HG03521 (cell line): ENCODE measurements at regions not wholly inside any gene's neighbourhood (a gene's known extent, or its start where the extent isn't known, plus 50 kb on each side); places are given as distances from the start of the nearest gene placed in this dataset.
"Not testable (repeated sequence)": the region's sequence is repeated elsewhere in the genome, so short reads cannot be mapped to it uniquely, and the experiment has no call there.

Experiments
- ATAC-seq: cut with Tn5 transposase; IDR thresholded peaks from one replicate; pipeline ENCODE4 v1.9.1; 2021; ENCODE audit warnings: mild to moderate bottlenecking, moderate library complexity; ENCODE audit not compliant: unreplicated experiment

- no peak for ATAC-seq
These were observed 277.0 kb upstream of the B3GALT2 start for GRCh38 chr1:193463326-193463932.

GRCh38 chr1:193462629-193463320 is 276.4 kb upstream of the B3GALT2 start:
- no peak for ATAC-seq

- no peak for ATAC-seq
These were observed 272.2 kb upstream of the B3GALT2 start for GRCh38 chr1:193458628-193459027.

- no peak for ATAC-seq
These were observed 271.3 kb upstream of the B3GALT2 start for GRCh38 chr1:193457676-193458075.

DNA sequence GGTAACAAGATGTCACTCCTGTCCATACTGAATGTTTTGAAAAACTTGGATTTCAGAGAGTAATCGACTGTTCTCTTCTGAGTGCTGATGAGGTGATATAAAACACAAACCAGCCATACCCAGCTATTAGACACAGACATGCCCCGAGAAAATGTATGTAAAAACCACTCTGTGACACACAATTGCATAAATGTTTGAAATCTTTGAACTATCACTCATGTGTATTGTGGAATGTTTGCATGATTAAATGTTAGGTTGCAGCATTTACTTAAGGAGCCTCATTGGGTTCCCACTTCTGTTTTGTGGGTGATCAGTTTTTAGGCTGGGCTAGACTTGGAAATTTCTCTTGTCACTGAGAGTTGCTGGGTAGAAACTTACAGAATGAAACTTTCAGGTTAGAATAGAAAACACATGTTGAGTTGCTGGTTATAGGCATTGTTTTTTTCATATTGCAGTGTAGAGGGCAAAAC is 270.4 kb upstream of the B3GALT2 start:
- peak; percentile 56 for ATAC-seq

- no peak for ATAC-seq
These were observed 265.2 kb upstream of the B3GALT2 start for GRCh38 chr1:193451606-193452005.

DNA sequence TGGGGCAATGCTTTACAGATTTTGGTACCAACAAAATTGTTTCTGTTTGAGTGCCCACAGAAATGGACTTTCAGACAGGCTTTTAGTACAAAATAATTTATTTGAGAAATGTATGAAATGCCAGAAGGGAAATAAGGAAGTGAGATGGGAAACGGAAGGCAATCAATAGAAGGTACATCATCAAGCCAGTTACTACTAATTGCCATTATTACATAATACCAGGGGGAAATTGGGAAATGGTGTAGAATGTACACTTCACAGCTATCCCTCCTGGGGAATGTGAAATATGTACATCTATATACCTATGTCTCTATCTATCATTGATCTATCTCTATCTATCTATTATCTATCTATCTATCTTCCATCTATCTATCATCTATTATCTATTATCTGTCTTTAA is 264.6 kb upstream of the B3GALT2 start:
- ATAC-seq = no peak

GRCh38 chr1:193448682-193449461 is 262.5 kb upstream of the B3GALT2 start:
- peak; percentile 81 for ATAC-seq

DNA sequence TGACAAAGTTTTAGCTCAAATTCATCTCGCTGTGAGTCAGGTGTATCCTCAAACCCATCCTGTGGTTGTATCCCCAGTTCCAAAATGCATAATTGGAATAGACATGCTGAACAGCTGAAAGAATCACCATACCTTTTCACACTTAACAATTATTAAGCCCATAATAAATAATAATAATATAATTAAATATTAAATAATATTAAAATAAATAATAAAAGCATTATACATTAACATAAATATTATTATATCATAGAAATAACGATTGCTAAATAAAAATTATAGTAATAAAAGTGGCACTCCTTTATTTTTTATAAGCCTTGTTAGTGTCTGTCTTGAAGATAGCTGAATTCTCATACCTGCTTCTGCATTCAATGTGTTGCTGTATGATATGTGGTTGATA is 257.5 kb upstream of the B3GALT2 start:
- ATAC-seq = no peak

GRCh38 chr1:193438771-193439170 is 252.4 kb upstream of the B3GALT2 start:
- peak; percentile 77 for ATAC-seq

GRCh38 chr1:193438312-193438711 is 251.9 kb upstream of the B3GALT2 start:
- ATAC-seq = peak; percentile 14

- peak; percentile 65 for ATAC-seq
These were observed 251.4 kb upstream of the B3GALT2 start for GRCh38 chr1:193437785-193438184.

GRCh38 chr1:193437333-193437732 is 250.9 kb upstream of the B3GALT2 start:
- ATAC-seq = not testable (repeated sequence)

DNA sequence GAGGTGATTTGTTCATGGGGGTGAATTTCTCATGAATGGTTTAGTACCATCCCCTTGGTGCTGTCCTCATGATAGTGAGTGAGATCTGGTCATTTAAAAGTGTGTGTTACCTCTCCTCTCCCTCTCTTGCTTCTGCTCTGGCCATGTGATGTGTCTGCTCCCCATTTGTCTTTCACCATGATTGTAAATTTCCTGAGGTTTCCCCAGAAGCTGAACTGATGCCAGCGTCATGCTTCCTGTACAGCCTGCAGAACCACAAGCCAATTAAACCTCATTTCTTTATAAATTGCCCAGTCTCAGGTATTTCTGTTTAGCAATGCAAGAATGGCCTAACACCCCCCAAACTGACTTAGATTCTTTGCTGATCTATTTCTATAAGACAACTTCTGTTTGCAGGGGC is 249.4 kb upstream of the B3GALT2 start:
- ATAC-seq = no peak

DNA sequence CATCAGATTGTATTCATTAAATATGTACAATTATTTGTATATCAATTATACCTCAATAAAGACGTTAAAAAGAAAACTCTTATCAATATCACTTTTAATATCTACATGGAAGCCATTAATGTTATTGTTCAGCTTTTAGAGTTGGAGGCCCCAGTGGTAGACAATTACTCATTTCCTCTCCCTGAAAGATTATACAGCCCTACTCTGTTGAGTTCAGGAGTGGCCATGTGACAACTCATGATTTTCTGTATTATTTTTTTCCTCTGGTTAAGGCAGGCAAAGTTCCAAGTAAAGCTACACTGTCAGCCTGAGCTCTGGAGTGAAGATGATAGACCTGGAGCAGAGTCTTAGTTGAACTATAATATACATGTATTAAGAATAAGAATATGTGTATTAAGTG is 247.9 kb upstream of the B3GALT2 start:
- no peak for ATAC-seq

- ATAC-seq = no peak
These were observed 247.2 kb upstream of the B3GALT2 start for GRCh38 chr1:193433599-193433998.

- no peak for ATAC-seq
These were observed 246.7 kb upstream of the B3GALT2 start for GRCh38 chr1:193432979-193433587.

GRCh38 chr1:193431265-193431977 is 245.0 kb upstream of the B3GALT2 start:
- ATAC-seq = no peak

DNA sequence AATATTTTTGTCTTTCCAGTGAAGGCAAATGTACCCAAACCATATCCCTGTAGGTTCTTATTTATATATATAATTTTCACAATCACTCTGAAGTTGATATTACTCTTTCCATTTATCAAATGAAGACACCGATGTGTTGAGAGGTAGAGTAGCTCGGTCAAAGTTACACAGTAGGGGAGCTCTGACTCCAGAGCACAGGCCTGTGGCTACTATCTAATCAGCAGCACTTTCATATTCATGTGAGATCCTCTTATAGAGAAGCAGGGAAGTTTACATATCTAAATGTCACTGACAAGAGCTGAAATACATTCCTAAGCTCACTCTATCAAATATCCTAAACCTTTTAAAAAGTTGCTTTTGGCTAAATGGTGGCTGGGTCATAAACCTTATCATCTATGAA is 241.1 kb upstream of the B3GALT2 start:
- no peak for ATAC-seq

DNA sequence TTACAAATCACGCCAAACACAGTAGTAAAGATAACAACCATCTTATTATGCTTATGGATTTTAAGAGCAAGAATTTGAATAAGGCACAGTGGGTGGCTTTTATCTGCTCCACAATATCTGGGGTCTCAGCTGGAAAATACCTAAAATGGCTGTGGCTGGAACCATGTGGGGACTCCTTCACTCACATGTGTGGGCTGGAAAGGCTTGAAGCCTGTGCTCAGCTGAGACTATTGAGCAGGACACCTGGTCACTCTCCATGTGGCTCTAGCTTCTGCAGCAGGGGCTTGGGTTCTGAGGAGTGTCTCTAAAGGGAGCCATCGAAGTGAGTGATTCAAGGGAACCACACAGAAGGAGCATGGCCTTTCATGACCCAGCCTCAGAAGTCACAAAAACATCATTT is 239.6 kb upstream of the B3GALT2 start:
- ATAC-seq = no peak

DNA sequence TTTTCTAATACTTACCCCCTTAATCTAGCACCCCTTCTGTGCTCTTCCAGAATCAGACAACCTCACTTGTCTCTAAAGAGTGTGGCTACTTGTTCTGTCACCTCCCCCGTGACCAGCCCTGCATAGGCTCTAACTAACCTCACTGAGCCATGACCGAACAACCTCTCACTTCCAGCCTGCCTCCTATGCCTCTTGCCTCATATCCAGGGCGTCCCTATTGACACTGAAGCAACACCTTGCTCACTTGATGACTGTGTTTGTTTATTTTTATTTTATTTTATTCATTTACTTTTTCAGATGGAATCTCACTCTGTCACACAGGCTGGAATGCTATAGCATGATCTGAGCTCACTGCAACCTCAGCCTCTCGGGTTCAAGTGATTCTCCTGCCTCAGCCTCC is 235.1 kb upstream of the B3GALT2 start:
- ATAC-seq = no peak
